KMS-11 (cell line): ENCODE measurements at regions not wholly inside any gene's neighbourhood (a gene's known extent, or its start where the extent isn't known, plus 50 kb on each side); places are given as distances from the start of the nearest gene placed in this dataset.

Experiments used
- H2AFZ ChIP-seq: fragments of 200-600 bp; sonication (generic); 2 replicates; pipeline ENCODE4 v1.6.1; 2016; ENCODE audit warnings: antibody characterized with exemption, mixed run types, low read depth
- H3K27ac ChIP-seq: fragments of 200-600 bp; sonication (generic); 2 replicates; pipeline ENCODE4 v1.6.1; 2016; ENCODE audit warnings: mild to moderate bottlenecking, mixed run types
- H3K27me3 ChIP-seq: fragments of 200-600 bp; sonication (generic); 2 replicates; pipeline ENCODE4 v1.6.1; 2017; ENCODE audit warnings: mild to moderate bottlenecking, low read depth, mixed run types, moderate library complexity; ENCODE audit not compliant: insufficient read depth
- H3K36me3 ChIP-seq: fragments of 200-600 bp; sonication (generic); 2 replicates; pipeline ENCODE4 v1.6.1; 2017; ENCODE audit warnings: mild to moderate bottlenecking, mixed run types; ENCODE audit not compliant: insufficient read depth
- H3K4me1 ChIP-seq: fragments of 200-600 bp; sonication (generic); 2 replicates; pipeline ENCODE4 v1.6.1; 2016; ENCODE audit warnings: mild to moderate bottlenecking, low read depth, mixed run types; ENCODE audit not compliant: poor library complexity, severe bottlenecking
- H3K4me2 ChIP-seq: fragments of 200-600 bp; sonication (generic); 2 replicates; pipeline ENCODE4 v1.7.0; 2016; ENCODE audit warnings: mild to moderate bottlenecking, mixed run types
- H3K4me3 ChIP-seq: fragments of 200-600 bp; sonication (generic); IDR thresholded peaks from 2 replicates; pipeline ENCODE4 v1.6.1; 2017; ENCODE audit warnings: low read depth, low read length, mixed read lengths; ENCODE audit not compliant: insufficient read depth
- H3K79me2 ChIP-seq: fragments of 200-600 bp; sonication (generic); 2 replicates; pipeline ENCODE4 v1.6.1; 2016; ENCODE audit warnings: low read depth, mixed run types; ENCODE audit not compliant: insufficient read depth
- H3K9ac ChIP-seq: fragments of 200-600 bp; sonication (generic); 2 replicates; pipeline ENCODE4 v1.6.1; 2016; ENCODE audit warnings: mild to moderate bottlenecking, mixed run types
- H4K20me1 ChIP-seq: fragments of 200-600 bp; sonication (generic); 2 replicates; pipeline ENCODE4 v1.6.1; 2016; ENCODE audit warnings: mild to moderate bottlenecking, mixed run types; ENCODE audit not compliant: insufficient read depth
- CTCF ChIP-seq: fragments of 200-600 bp; sonication (generic); conservative IDR thresholded peaks from 2 replicates; pipeline ENCODE4 v1.6.1; 2017; ENCODE audit warnings: low read depth, mild to moderate bottlenecking, antibody characterized with exemption, low read length, moderate library complexity, mixed read lengths

GRCh38 chr3:180855364-180855763, 57.1 kb upstream of the FXR1 start:
- no peaks in the 10 kb centered on the region for H3K4me1 ChIP-seq
- H3K4me2 ChIP-seq = no peak overlapping the region
- H2AFZ ChIP-seq = peak overlapping the region; percentile 13; the same call in 1 of the 2 replicates
- no peak overlapping the region for H3K27ac ChIP-seq
- no peaks in the 10 kb centered on the region for H4K20me1 ChIP-seq
- no peaks in the 10 kb centered on the region for H3K36me3 ChIP-seq
- no peak overlapping the region for H3K4me3 ChIP-seq
- TF ChIP-seq CTCF = peak; percentile 73
- no peak overlapping the region for H3K9ac ChIP-seq
- H3K27me3 ChIP-seq = no peaks in the 10 kb centered on the region
- no peaks in the 10 kb centered on the region for H3K79me2 ChIP-seq

- Histone ChIP-seq H2AFZ (no peak overlapping the region), H3K4me1 (no peaks in the 10 kb centered on the region), H4K20me1 (no peaks in the 10 kb centered on the region), H3K79me2 (no peaks in the 10 kb centered on the region), H3K27ac (no peak overlapping the region), H3K4me3 (no peak overlapping the region), H3K9ac (no peak overlapping the region), H3K36me3 (no peaks in the 10 kb centered on the region), H3K27me3 (no peaks in the 10 kb centered on the region), H3K4me2 (no peak overlapping the region)
- no peak for TF ChIP-seq CTCF
Observed at GRCh38 chr3:180855956-180856355, 56.5 kb upstream of the FXR1 start.

- no peak overlapping the region for H2AFZ ChIP-seq
- H3K4me3 ChIP-seq = no peak overlapping the region
- H3K4me2 ChIP-seq = no peak overlapping the region
- H3K9ac ChIP-seq = no peak overlapping the region
- no peaks in the 10 kb centered on the region for H3K4me1 ChIP-seq
- TF ChIP-seq CTCF = no peak
- no peaks in the 10 kb centered on the region for H3K79me2 ChIP-seq
- H4K20me1 ChIP-seq = no peaks in the 10 kb centered on the region
- no peaks in the 10 kb centered on the region for H3K36me3 ChIP-seq
- H3K27ac ChIP-seq = no peak overlapping the region
- H3K27me3 ChIP-seq = no peaks in the 10 kb centered on the region
Observed at GRCh38 chr3:180860180-180860858, 52.2 kb upstream of the FXR1 start.
